ENCODE measurements at regions not wholly inside any gene's neighbourhood (a gene's known extent, or its start where the extent isn't known, plus 50 kb on each side); places are given as distances from the start of the nearest gene placed in this dataset.

- Histone ChIP-seq H3K27me3 (no peaks in the 10 kb centered on the region), H3K4me3 (no peak overlapping the region), H3K36me3 (no peaks in the 10 kb centered on the region), H3K9me3 (peaks cover 0 to 4% (median 0%) of the 10 kb centered on the region in 4 donors), H3K27ac (no peak overlapping the region), H3K4me1 (no peaks in the 10 kb centered on the region)
- TF ChIP-seq POLR2A (IDR thresholded peaks at IDR 0.05): no peak
- DNase-seq (ENCODE audit: low spot score in 2 of 2): no peak
- WGBS, 2 donors: 90 to 100% methylated on average over 1 of the region's 1 CpG
These were observed 152.5 kb downstream of the TMEM38B start for GRCh38 chr9:105846825-105847224.

- no peaks in the 10 kb centered on the region for H3K36me3 ChIP-seq
- DNase-seq (ENCODE audit: low spot score in 2 of 2): no peak
- 87 to 89% methylated on average over 4 of the region's 4 CpGs for WGBS, 2 donors
- H3K27me3 ChIP-seq: no peaks in the 10 kb centered on the region
- no peaks in the 10 kb centered on the region for H3K9me3 ChIP-seq
- TF ChIP-seq POLR2A (IDR thresholded peaks at IDR 0.05): no peak
- TF ChIP-seq, protein P1, sequence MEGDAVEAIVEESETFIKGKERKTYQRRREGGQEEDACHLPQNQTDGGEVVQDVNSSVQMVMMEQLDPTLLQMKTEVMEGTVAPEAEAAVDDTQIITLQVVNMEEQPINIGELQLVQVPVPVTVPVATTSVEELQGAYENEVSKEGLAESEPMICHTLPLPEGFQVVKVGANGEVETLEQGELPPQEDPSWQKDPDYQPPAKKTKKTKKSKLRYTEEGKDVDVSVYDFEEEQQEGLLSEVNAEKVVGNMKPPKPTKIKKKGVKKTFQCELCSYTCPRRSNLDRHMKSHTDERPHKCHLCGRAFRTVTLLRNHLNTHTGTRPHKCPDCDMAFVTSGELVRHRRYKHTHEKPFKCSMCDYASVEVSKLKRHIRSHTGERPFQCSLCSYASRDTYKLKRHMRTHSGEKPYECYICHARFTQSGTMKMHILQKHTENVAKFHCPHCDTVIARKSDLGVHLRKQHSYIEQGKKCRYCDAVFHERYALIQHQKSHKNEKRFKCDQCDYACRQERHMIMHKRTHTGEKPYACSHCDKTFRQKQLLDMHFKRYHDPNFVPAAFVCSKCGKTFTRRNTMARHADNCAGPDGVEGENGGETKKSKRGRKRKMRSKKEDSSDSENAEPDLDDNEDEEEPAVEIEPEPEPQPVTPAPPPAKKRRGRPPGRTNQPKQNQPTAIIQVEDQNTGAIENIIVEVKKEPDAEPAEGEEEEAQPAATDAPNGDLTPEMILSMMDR (IDR thresholded peaks at IDR 0.05): no peak
- no peak for TF ChIP-seq EP300 (IDR thresholded peaks at IDR 0.05)
- H3K4me1 ChIP-seq: no peaks in the 10 kb centered on the region
- no peak overlapping the region for H3K27ac ChIP-seq
- no peak overlapping the region for H3K4me3 ChIP-seq
These were observed 156.6 kb downstream of the TMEM38B start for GRCh38 chr9:105850852-105851500.

DNA sequence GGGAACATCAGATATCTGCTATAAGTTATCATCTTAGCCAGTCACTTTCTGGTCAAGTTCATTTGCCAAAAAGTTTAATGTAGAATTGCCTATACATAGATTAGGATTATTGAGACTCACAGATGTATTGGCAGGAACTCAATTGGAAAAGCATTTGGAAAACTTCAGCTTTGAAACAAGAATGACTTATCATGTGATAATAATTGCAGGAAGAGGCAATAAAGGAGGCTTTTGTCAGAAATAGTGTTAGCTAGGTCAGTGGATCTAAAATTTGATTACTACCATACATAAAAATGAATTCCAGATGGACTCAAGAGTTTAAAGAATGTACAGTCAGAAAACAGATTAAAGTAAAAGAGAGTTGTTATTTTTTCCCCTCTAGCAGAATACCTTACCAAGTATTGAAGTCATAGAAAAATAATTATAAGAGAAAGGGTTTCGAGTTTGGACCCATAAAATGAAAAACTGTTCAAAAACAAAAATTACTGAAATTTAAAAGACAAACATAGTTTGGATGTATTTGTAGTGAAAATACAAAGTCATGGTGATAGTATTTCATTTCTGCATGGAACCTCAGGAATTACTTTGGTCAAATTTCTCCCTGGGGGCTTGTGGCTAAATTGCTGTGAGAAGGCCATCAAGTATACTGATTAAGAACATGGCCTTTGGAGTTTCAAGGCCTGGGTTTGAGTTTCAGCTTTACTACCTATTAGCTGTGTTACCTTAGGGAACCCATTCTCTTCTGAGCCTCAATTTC is 159.9 kb downstream of the TMEM38B start:
- no peak for DNase-seq (ENCODE audit: low spot score in 2 of 2)
- TF ChIP-seq, protein P1 (IDR thresholded peaks at IDR 0.05): no peak
- TF ChIP-seq EP300 (IDR thresholded peaks at IDR 0.05) (no peak), POLR2A (IDR thresholded peaks at IDR 0.05) (no peak)
- Histone ChIP-seq H3K27me3 (no peaks in the 10 kb centered on the region), H3K9me3 (no peaks in the 10 kb centered on the region), H3K36me3 (no peaks in the 10 kb centered on the region), H3K27ac (no peak overlapping the region), H3K4me3 (no peak overlapping the region), H3K4me1 (no peaks in the 10 kb centered on the region)
- WGBS, 2 donors: 42 to 43% methylated on average over 1 of the region's 1 CpG

- H3K27me3 ChIP-seq: no peaks in the 10 kb centered on the region
- DNase-seq (ENCODE audit: low spot score in 2 of 2): no peak
- 74 to 80% methylated on average over 3 of the region's 3 CpGs for WGBS, 2 donors
- H3K9me3 ChIP-seq: no peaks in the 10 kb centered on the region
- TF ChIP-seq EP300 (IDR thresholded peaks at IDR 0.05) (no peak), POLR2A (IDR thresholded peaks at IDR 0.05) (no peak)
- TF ChIP-seq, protein P1 (IDR thresholded peaks at IDR 0.05): no peak
- H3K4me3 ChIP-seq: no peak overlapping the region
- H3K27ac ChIP-seq: no peak overlapping the region
- H3K36me3 ChIP-seq: no peaks in the 10 kb centered on the region
- no peaks in the 10 kb centered on the region for H3K4me1 ChIP-seq
These were observed 160.7 kb downstream of the TMEM38B start for GRCh38 chr9:105854783-105855724.

DNA sequence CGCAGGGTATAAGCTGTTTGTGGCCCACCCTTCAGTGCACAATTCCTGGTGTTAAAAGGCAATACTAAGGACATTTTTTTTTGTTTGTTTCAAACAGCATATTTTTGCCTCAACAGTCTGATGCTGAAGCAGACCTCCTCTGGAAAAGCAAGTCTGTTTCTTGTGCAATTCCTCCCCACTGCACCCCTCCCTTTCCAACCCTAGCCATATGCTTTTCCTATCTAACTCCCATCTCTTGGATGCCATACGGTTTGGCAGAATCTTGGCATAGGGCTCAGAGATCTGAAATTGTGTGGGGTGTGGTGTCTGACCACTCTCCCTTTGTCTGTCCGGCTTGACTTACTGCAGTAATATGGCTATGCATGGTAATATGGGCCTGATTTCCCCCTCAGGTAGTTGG is 161.6 kb downstream of the TMEM38B start:
- no peak for DNase-seq (ENCODE audit: low spot score in 2 of 2)
- Histone ChIP-seq H3K27ac (no peak overlapping the region), H3K9me3 (no peaks in the 10 kb centered on the region), H3K4me3 (no peak overlapping the region), H3K4me1 (no peaks in the 10 kb centered on the region), H3K27me3 (no peaks in the 10 kb centered on the region), H3K36me3 (no peaks in the 10 kb centered on the region)
- TF ChIP-seq POLR2A (IDR thresholded peaks at IDR 0.05): no peak
- TF ChIP-seq, protein P1 (IDR thresholded peaks at IDR 0.05): no peak
- TF ChIP-seq EP300 (IDR thresholded peaks at IDR 0.05): no peak
- 78 to 91% methylated on average over 3 of the region's 3 CpGs for WGBS, 2 donors
